CD4-positive, alpha-beta T cell treated with Interleukin-4 for 1 hour (primary cell): ENCODE measurements at regions not wholly inside any gene's neighbourhood (a gene's known extent, or its start where the extent isn't known, plus 50 kb on each side); places are given as distances from the start of the nearest gene placed in this dataset.

Source experiments
- DNase-seq, 2 donors: peaks; one replicate each; pipeline ENCODE4 v3.0.0-alpha.2; 2020 to 2022

GRCh38 chr2:181307203-181307991 lies 149.8 kb upstream of the ITGA4 start:
- peak; percentile 49 to 57 for DNase-seq

DNA sequence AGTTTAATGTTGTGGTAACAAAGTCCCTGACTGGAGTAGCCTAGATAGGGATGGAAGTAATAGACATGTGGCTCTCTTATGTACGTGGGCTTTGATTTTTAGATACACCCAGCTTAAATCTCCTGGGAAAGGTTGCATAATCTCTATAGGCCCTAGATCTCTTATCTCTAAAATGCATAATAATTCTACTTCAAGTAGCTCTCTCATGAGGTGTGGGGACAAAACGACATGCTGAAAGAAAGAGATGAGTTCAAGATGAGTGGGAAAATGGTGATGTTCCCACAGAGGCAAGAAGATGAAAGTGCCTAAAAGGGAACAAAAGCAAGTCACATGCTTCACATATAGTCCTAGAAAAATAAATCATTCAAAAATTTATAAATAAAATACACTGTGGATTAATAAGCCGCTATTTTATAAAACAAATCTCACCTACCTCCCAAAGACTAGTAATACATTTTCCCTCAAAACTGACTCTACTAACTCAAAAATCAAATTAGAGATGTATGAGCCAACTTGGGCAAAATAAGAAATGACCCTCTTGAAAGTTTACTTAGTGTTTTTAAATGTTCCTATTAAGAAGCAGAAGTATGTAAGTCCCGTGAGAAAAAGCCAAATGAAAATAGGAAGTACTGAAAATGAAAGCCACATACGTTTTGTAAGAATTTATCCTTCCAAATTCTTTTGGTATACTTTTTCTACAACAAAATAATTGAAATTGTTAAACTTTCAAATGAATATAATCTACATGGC lies 148.2 kb upstream of the ITGA4 start:
- peak in 1 of 2 donors; percentile 41 for DNase-seq

DNA sequence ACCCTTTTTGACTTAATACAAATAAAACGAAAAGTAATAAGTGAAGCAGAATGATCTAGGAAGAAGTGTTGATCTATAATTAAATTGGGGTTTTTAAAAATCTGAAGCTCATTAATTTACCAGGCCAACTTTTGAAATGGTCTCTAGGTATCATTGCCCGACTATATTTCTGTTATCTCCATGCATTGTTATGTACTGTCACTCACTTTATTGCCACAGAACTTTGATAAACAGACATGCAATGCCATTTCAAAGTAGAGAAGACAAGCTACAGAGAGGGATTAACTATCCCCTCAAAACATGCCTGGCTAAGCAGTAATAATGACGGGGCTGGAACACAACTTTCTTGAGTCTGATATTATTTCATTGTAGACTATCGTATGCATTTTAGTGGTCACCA lies 147.6 kb upstream of the ITGA4 start:
- DNase-seq, result peak in 1 of 2 donors; percentile 37

DNA sequence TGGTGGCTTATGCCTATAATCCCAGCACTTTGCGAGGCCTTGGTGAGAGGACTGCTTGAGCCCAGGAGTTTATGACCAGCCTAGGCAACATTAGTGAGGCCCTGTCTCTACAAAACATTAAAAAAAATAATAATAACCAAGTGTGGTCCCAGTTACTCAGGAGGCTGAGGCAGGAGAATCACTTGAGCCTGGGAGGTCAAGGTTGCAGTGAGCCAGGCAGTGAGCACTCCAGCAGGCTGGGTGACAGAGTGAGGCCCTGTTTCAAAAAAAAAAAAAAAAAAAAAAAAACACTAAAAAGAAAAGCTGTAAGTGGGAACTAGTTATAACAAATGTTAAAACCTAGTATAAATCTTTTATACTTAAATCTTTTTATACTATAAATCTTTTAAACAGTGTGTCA lies 146.2 kb upstream of the ITGA4 start:
- no peak for DNase-seq

DNA sequence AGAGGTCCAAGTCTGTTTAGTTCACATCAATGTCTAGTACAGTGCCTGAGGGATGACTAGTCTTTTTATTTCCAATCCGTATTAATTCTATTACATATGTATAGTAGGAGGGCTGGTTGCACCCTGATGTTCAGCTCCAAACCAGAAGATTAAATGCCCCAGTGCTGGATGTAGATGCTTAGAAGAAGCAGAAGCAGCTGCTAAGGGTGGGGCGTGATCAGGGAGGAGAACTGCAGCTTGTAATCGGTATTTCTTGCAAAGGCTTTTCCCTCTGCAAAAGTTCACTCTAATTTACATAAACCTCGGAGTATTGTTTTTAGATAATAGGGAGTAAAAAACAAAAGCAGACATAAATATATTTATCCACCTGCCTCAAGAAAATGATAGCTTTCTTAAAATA lies 145.3 kb upstream of the ITGA4 start:
- peak; percentile 40 to 62 for DNase-seq

GRCh38 chr2:181312515-181312927 lies 144.7 kb upstream of the ITGA4 start:
- peak; percentile 68 to 76 for DNase-seq

- no peak for DNase-seq
Observed at GRCh38 chr2:181313845-181314244, 143.3 kb upstream of the ITGA4 start.

DNA sequence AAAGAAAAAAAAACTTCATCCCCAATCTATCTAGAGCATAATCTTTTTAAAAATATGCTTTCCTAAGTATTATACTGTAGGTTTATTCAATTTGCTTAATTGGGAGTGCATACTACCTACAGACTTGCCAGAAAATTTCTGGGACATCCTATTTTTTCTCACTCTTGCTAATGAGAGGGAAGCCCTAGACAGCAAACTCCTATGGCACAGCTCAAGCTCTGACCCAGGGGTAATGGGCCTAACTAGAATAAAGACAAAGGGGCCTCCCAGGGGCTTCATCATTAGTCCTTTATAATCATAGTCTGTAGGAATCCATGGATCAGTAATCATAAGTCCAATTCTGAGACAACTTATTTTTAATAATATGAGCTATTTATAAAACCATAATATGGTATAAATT lies 142.6 kb upstream of the ITGA4 start:
- no peak for DNase-seq

DNA sequence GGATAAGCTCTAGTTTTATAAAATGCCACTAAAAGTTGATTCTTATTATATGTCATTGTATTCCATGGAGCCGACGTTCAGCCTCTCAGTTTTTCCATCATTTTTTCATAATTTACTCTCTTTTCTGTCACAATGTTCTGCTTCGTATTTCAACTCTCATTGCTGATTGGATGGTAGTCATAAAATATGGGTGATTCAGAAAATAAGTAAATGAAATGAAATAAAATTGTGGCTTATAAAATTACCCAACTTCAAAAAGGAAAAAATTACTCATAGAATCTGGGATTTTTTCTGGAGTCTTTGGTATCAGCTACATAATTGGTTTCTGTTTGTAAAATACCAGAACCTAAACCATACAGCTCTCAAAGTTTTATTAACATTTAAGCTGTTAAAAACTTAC lies 139.7 kb upstream of the ITGA4 start:
- no peak for DNase-seq

- DNase-seq, result no peak
Observed at GRCh38 chr2:181318504-181319280, 138.5 kb upstream of the ITGA4 start.

DNA sequence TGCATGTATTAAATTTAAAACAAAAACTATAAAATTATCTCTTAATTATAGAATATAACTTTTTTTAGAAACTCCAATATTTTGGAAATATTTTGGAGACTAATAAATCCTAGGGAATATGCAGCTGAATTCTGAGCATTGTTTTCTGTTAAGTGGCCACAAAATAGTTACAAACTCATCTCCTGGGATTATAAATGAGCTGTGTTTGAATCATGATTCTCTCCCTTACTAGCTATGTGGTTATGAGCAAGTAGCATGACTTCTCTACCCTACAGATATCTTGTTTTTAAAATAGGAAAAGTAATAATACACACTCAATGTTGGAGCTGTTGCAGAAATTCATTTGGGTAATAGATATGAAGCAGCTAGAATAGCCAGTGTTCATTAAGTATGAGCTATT lies 137.9 kb upstream of the ITGA4 start:
- no peak for DNase-seq

DNA sequence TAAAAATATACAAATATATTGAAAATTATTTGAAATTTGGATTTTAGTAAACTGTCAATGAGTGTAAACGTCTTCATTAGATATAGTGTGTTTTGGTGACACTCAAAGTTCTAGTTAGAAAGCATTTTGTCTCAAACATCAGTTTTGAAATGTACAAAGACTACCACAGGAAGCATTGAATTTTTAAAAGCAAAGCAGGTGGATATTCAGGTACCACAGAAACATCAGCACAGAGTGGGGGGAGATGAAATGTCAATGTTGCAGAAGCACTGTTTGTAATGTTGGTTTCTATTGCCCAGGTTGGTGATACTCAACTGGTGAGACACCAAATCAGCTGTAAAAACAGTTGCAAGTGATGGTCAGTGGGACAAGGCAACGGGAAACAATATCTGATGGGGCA lies 136.5 kb upstream of the ITGA4 start:
- no peak for DNase-seq

DNA sequence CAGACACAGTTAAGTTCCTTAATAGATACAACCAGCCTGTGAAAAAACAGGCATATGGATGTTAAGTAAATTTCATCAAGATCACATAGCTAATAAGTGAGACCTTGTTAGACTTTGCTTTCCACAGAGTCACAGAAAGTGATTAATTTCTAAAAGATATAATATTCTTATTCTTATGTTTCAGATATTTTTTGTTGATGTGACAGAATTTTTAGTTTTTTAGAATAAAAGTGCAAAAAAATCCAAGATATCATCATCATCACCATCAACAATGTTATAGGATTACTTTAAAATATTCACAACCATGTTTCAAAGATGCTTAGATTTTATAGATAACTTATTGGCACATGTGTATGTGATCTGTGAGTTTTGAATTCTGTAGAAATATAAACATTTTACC lies 132.3 kb upstream of the ITGA4 start:
- DNase-seq, result no peak

DNA sequence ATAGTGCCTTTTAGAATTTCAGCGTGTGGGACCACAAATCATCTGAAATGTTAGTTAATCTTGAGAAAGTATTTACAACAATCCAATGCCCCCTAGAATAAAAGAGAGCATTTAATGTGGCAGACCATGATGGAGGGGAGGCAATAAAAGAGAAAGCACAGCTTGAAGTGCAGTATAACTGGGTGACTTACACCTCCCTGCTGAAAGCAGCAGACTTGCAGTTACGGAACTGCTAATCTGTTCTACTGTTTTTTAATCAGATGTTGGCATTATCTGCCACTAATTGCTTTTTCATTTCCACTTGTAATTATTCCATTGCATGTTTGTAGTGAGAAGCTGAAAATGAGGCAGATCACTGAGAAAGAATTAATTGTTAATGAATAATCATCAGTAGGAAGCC lies 130.5 kb upstream of the ITGA4 start:
- no peak for DNase-seq

DNA sequence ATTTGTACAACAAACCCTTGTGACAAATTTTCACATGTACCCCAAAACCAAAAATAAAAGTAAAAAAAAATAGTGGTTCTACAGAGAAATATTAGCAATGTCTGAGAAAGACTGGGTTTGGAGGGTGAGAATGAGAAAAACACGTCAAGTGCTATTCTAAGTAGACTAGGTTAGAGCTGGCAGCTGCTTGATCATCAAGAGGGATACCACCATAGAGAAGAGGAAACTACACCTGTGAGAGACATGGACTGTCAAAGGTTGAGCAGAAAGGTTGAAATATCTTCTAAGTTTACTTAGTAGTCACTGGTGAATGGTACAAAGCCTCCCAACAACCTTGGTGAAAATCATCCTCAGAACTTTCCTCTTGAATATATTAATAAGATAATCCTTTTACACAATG lies 126.9 kb upstream of the ITGA4 start:
- DNase-seq, result no peak

DNA sequence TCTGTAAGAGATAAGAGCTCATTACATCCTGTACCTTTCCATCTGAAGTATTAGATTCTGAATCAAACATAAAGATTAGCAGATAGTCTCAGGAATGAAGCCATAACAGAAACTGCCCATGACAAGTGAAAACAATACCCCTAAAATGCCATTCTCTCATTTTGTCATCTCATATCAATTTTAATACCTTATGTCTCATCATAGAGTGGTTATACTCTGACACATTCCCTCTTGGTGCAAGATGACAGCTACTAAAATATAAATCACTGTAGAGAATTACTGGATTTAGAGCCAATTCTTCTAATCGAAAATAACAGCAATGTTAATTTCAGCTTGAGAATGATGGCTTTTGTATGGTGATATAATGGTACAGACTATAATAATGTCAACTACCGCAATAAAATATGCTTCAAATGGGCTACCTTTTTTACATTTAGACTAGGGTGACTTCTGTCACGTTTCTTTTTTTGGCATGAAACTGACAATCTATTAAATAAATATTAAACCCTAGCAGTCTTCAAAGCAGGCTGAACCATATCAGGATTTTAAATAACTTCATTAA lies 125.1 kb upstream of the ITGA4 start:
- no peak for DNase-seq

DNA sequence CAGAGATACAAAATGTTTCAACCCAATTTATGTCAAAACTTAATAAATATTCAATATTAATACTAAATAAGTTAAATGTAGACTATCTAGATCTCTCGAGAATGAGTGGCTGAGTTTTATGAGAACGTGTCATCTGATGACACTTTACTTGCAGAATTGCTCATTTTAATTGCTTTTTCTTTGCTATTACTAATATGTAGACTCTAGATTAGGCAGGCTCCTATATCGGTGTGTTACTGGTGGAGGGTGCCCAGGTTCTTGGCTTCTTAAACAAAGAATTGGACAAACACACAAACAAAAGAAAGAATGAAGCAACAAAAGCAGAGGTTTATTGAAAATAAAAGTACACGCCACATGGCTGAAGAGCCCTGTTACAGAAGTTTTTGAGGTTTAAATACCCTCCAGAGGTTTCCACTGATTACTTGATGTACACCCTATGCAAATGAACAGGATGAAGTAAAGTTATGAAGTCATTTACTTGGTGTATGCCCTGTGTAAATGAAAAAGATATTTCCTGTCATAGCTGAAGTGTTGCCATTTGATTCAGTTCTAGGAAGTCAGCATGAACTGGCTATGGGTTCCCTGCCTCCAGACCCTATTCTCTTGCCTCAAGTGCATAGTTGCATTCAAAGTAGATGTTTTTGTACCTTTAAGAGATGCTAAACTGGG lies 122.9 kb upstream of the ITGA4 start:
- no peak for DNase-seq

DNA sequence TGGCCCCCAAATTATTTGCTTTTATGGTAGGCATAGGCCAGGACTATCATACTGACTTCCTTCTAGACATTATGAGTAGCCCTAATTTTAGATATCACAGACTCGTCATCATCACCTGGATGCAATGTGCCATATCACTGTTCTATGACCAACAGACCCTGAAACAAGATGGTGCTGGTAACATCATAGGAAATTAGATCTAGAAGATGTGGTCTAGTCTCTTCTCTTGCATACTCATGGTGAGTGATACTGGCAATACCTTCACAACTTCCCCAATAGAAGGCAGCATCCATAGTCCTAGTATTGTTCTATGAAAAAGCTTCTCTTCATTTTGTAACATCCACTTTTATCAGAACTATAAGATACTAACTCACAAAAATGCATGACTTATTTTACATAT lies 116.3 kb upstream of the ITGA4 start:
- DNase-seq, result no peak

DNA sequence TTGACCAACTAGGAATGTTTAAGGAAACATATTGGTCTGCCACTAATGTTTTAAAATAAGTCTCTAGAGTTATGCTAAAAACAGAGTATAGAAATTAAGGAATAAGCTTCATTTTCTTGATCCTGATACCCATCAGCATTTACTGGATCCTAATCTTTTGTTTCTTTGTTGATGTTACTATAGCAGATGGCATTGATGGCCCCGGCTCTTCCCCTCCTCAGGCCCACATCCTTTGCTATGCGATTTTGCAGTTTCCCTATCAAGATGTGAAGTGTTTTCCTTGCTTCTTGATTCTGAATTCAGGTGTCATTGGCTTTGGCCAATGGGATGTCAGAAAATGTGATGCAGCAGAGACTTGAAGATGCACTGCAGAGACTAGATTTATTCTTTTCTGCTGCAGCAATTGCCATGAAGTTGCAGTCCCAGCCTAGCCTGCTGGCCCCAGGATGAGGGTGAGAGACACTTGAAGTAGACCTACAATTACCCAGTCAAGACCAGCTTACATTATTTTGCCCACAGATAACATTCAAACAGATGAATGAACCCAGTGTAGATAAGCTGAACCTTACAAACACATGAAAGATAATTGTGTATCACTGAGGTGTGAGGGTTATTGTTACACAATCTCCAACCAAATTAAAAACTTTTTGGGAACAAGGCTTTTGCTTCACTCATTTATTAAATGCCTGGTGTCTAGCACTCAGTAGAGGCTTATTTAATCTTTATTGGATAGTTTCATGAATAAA lies 115.2 kb upstream of the ITGA4 start:
- no peak for DNase-seq

DNA sequence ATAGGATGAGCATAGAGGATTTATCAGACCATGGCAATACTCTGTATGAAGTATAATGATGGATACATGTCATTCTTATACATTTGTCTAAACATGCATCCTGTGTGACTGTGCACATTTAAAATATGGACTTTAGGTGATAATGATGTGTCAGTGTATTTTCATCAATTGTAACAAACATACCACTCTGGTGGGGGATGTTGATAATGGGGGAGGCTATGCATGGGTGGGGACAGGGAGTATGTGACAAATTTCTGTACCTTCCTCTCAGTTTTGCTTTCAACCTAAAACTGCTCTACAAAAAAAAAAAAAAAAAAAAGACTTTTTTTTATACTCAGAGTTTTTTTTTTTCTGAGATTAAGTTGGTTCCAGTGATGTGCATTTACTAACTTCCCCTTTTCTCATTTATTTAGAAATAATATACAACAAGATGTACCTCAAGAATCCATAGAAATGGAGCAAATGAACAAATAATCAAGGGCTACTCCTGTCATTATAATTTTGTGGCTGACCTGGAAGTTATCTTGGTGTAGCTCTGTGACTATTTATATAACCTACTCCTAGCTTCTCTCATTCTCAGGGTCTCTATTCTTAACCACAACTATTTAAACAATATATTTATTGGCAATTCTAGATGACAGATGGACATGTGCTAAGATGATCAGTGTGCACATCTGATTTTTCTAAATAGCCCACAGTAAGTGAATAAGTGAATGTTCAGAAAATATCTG lies 108.9 kb upstream of the ITGA4 start:
- DNase-seq, result peak in 1 of 2 donors; percentile 11

GRCh38 chr2:181352158-181352557 lies 105.0 kb upstream of the ITGA4 start:
- DNase-seq, result no peak
